A549 (cell line): ENCODE measurements at regions not wholly inside any gene's neighbourhood (a gene's known extent, or its start where the extent isn't known, plus 50 kb on each side); places are given as distances from the start of the nearest gene placed in this dataset.

ENCODE experiments used
- ATAC-seq, 2 experiments: fragments of 200-7000 bp in 1 of 2; fragments of >200 bp in 1 of 2; cut with Nextera tagmentation in 1 of 2; cut with Tn5 transposase in 1 of 2; 3 replicates each; pipeline versions ENCODE4 v1.8.0 to v1.9.1; 2018 to 2020; ENCODE audit warnings: mild to moderate bottlenecking in 1 of 2, moderate library complexity in 1 of 2
- CTCF ChIA-PET: fragments of 300-600 bp; sonication (Branson Sonifier 250); formaldehyde crosslinking; extraction: SDS; loops from one replicate; lab custom pipeline; 2021; ENCODE audit warnings: antibody characterized with exemption, inconsistent platforms; lab: Yijun Ruan, JAX
- POLR2A ChIA-PET: fragments of 350-600 bp; formaldehyde crosslinking; extraction: SDS; loops from one replicate; lab custom pipeline; 2021; ENCODE audit warnings: antibody characterized with exemption, inconsistent platforms; lab: Yijun Ruan, JAX
- DNase-seq, 2 experiments: peaks; one replicate each; pipeline versions ENCODE4 v3.0.0 to v3.0.0-alpha.2; 2011 to 2016; ENCODE audit warnings: low read depth in 1 of 2, low spot score in 1 of 2
- FAIRE-seq: peaks from 2 replicates; lab custom pipeline; 2011; peaks lifted over from hg19 to GRCh38; lab: Jason Lieb, UNC
- H3K27ac ChIP-seq, 2 experiments: fragments of >200 bp; sonication (Bioruptor Twin); formaldehyde crosslinking; 3 replicates each; pipeline ENCODE4 v1.5.1; 2016 to 2017
- H3K4me1 ChIP-seq: fragments of >200 bp; sonication (Bioruptor Twin); formaldehyde crosslinking; 3 replicates; pipeline ENCODE4 v1.6.1; 2016
- H3K4me2 ChIP-seq: fragments of >200 bp; sonication (Bioruptor Twin); formaldehyde crosslinking; 3 replicates; pipeline ENCODE4 v1.6.1; 2016
- H3K4me3 ChIP-seq: fragments of >200 bp; sonication (Bioruptor Twin); formaldehyde crosslinking; 3 replicates; pipeline ENCODE4 v1.5.1; 2016
- H3K9me3 ChIP-seq: fragments of >200 bp; sonication (Bioruptor Twin); formaldehyde crosslinking; 3 replicates; pipeline ENCODE4 v1.6.1; 2016
- BHLHE40 ChIP-seq: IDR thresholded peaks from 2 replicates; pipeline ENCODE4 v1.6.1; 2012; ENCODE audit warnings: low read depth, low read length, inconsistent platforms
- CBX2 ChIP-seq: fragments of 200-600 bp; sonication (generic); IDR thresholded peaks from 2 replicates; pipeline ENCODE4 v1.6.1; 2016; ENCODE audit warnings: low read depth, mild to moderate bottlenecking, borderline replicate concordance
- CBX8 ChIP-seq: fragments of 200-600 bp; sonication (generic); IDR thresholded peaks from 2 replicates; pipeline ENCODE4 v1.6.1; 2016
- CEBPB ChIP-seq, 2 experiments: fragments of >200 bp in 1 of 2; sonication (Bioruptor Twin) in 1 of 2; formaldehyde crosslinking in 1 of 2; IDR thresholded peaks; 2 replicates each; pipeline ENCODE4 v1.6.1; 2012 to 2016
- EP300 ChIP-seq, 2 experiments: fragments of >200 bp; sonication (Bioruptor Twin); formaldehyde crosslinking; IDR thresholded peaks; 2 replicates in 1 of 2; 3 replicates in 1 of 2; pipeline ENCODE4 v1.6.1; 2016 to 2017
- FOSB ChIP-seq: fragments of 250-450 bp; sonication (Bioruptor Pico); IDR thresholded peaks from 2 replicates; pipeline ENCODE4 v1.5.0; 2020; ENCODE audit warnings: mild to moderate bottlenecking, moderate library complexity
- FOXS1 ChIP-seq: fragments of 250-450 bp; sonication (Bioruptor Pico); IDR thresholded peaks from 2 replicates; pipeline ENCODE4 v1.5.0; 2020; ENCODE audit warnings: mild to moderate bottlenecking, moderate library complexity
- HDAC2 ChIP-seq: fragments of 200-600 bp; sonication (generic); IDR thresholded peaks from 2 replicates; pipeline ENCODE4 v1.6.1; 2016
- HOXB5 ChIP-seq: fragments of 250-450 bp; sonication (Bioruptor Pico); IDR thresholded peaks from 2 replicates; pipeline ENCODE4 v1.5.0; 2020; ENCODE audit warnings: mild to moderate bottlenecking, moderate library complexity
- JUN ChIP-seq, 2 experiments: fragments of >200 bp; sonication (Bioruptor Twin); formaldehyde crosslinking; IDR thresholded peaks; 2 replicates in 1 of 2; 3 replicates in 1 of 2; pipeline ENCODE4 v1.6.1; 2016 to 2017
- KDM1A ChIP-seq: fragments of 200-600 bp; sonication (generic); IDR thresholded peaks from 2 replicates; pipeline ENCODE4 v1.6.1; 2016; ENCODE audit warnings: low read depth, mild to moderate bottlenecking
- KDM5A ChIP-seq: fragments of 200-600 bp; sonication (generic); IDR thresholded peaks from 2 replicates; pipeline ENCODE4 v1.6.1; 2016; ENCODE audit warnings: antibody characterized with exemption, mild to moderate bottlenecking
- MAZ ChIP-seq: fragments of 150-350 bp; IDR thresholded peaks from 2 replicates; pipeline ENCODE4 v1.6.1; 2014; ENCODE audit warnings: antibody characterized with exemption, low read depth, low read length, borderline replicate concordance
- NFE2L2 ChIP-seq: fragments of 150-350 bp; conservative IDR thresholded peaks from 2 replicates; pipeline ENCODE4 v1.6.1; 2014; ENCODE audit warnings: low read length
- POLR2A ChIP-seq: IDR thresholded peaks from 2 replicates; pipeline ENCODE4 v1.6.1; 2012; ENCODE audit warnings: mild to moderate bottlenecking, low read length
- RARB ChIP-seq: fragments of 250-450 bp; sonication (Bioruptor Pico); IDR thresholded peaks from 2 replicates; pipeline ENCODE4 v1.8.0; 2021; ENCODE audit warnings: mild to moderate bottlenecking, moderate library complexity
- RCOR1 ChIP-seq: fragments of 150-350 bp; IDR thresholded peaks from 2 replicates; pipeline ENCODE4 v1.6.1; 2014; ENCODE audit warnings: antibody characterized with exemption, low read length, low read depth
- RFX5 ChIP-seq: fragments of 450-650 bp; IDR thresholded peaks from 2 replicates; pipeline ENCODE4 v1.7.1; 2014; ENCODE audit warnings: antibody characterized with exemption, mild to moderate bottlenecking, moderate library complexity
- RNF2 ChIP-seq: fragments of 200-600 bp; sonication (generic); IDR thresholded peaks from 2 replicates; pipeline ENCODE4 v1.6.1; 2016; ENCODE audit warnings: low read depth, mild to moderate bottlenecking, antibody characterized with exemption, moderate library complexity, borderline replicate concordance
- ZC3H11A ChIP-seq: fragments of 450-650 bp; IDR thresholded peaks from 2 replicates; pipeline ENCODE4 v1.6.1; 2014; ENCODE audit warnings: antibody characterized with exemption, mild to moderate bottlenecking
- ZNF302 ChIP-seq: fragments of 250-450 bp; sonication (Bioruptor Pico); IDR thresholded peaks from 2 replicates; pipeline ENCODE4 v1.9.0; 2021; ENCODE audit warnings: inconsistent platforms, mild to moderate bottlenecking, moderate library complexity
- WGBS: methylation state at CpG from one replicate; pipeline ENCODE4 v1.1.6; 2017; ENCODE audit errors: missing lambda C conversion rate; 5-methylcytosine and 5-hydroxymethylcytosine counted together
- TF ChIP-seq, protein P1 (sequence below): fragments of 150-350 bp; IDR thresholded peaks from 2 replicates; pipeline ENCODE4 v1.6.1; 2014; ENCODE audit warnings: low read depth, mild to moderate bottlenecking, low read length
- TF ChIP-seq, protein P2 (sequence below): fragments of 250-450 bp; sonication (Bioruptor Pico); IDR thresholded peaks from 2 replicates; pipeline ENCODE4 v1.5.0; 2021; ENCODE audit warnings: mild to moderate bottlenecking, moderate library complexity, borderline replicate concordance
- TF ChIP-seq, protein P3 (sequence below): fragments of 450-650 bp; IDR thresholded peaks from 2 replicates; pipeline ENCODE4 v1.6.1; 2014; ENCODE audit warnings: antibody characterized with exemption
- TF ChIP-seq, protein P4 (sequence below): fragments of >200 bp; sonication (Bioruptor Twin); formaldehyde crosslinking; IDR thresholded peaks from 3 replicates; pipeline ENCODE4 v1.5.1; 2016
- TF ChIP-seq, protein P5 (sequence below): fragments of >200 bp; sonication (Bioruptor Twin); formaldehyde crosslinking; IDR thresholded peaks from 2 replicates; pipeline ENCODE4 v1.6.1; 2016

DNA sequence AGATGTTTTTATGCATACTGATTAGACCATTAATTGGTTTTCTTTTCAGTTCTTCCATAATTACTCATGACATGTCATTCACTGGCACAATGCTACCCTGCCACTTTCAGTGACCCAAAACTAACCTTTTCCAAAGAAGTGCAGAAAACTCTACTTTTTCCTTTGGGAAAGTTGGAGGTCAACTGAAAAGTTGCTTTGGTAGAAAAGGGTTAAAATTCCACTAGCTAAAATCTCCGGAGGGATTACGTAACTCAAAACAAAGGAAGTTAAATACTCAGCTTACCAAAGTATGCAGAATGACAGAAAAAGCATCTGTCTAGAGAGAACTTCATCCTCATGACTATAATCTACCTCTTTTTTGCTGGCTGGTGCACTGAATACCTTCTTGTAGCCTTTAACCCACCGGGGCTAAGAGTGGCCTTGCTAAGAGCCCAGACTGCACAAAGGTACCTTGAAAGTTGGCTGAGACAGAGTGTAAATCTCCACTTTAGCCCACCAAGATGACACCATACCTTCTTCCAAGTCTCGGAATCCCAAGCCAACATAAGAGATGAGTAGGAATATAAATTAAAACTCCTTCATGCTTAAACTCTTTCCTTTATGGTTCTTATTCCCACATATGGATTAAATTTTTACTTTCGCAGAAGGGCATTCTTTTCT is 1099.5 kb upstream of the INTU start:
- Histone ChIP-seq H3K27ac (no peak overlapping the region), H3K4me3 (no peak overlapping the region), H3K4me1 (no peaks in the 10 kb centered on the region), H3K9me3 (no peaks in the 10 kb centered on the region), H3K4me2 (no peak overlapping the region)
- no peak for FAIRE-seq
- POLR2A ChIA-PET, result no interaction called here
- ATAC-seq, result no peak
- DNase-seq, result no peak
- CTCF ChIA-PET, result no interaction called here
- 32% methylated on average over 5 of the region's 5 CpGs for WGBS
- TF ChIP-seq POLR2A (no peak), RCOR1 (no peak), HDAC2 (no peak), CBX8 (no peak), KDM5A (no peak), ZC3H11A (no peak), KDM1A (no peak), ZNF302 (CRISPR knock-in tag) (no peak), NFE2L2 (no peak), RNF2 (no peak), CEBPB (IDR thresholded peaks at IDR 0.05) (no peak), CBX2 (no peak), RARB (CRISPR knock-in tag) (no peak), EP300 (IDR thresholded peaks at IDR 0.05) (no peak)
- TF ChIP-seq, protein P1, sequence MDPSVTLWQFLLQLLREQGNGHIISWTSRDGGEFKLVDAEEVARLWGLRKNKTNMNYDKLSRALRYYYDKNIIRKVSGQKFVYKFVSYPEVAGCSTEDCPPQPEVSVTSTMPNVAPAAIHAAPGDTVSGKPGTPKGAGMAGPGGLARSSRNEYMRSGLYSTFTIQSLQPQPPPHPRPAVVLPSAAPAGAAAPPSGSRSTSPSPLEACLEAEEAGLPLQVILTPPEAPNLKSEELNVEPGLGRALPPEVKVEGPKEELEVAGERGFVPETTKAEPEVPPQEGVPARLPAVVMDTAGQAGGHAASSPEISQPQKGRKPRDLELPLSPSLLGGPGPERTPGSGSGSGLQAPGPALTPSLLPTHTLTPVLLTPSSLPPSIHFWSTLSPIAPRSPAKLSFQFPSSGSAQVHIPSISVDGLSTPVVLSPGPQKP, result no peak
- TF ChIP-seq, protein P2, sequence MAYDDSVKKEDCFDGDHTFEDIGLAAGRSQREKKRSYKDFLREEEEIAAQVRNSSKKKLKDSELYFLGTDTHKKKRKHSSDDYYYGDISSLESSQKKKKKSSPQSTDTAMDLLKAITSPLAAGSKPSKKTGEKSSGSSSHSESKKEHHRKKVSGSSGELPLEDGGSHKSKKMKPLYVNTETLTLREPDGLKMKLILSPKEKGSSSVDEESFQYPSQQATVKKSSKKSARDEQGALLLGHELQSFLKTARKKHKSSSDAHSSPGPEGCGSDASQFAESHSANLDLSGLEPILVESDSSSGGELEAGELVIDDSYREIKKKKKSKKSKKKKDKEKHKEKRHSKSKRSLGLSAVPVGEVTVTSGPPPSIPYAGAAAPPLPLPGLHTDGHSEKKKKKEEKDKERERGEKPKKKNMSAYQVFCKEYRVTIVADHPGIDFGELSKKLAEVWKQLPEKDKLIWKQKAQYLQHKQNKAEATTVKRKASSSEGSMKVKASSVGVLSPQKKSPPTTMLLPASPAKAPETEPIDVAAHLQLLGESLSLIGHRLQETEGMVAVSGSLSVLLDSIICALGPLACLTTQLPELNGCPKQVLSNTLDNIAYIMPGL (CRISPR knock-in tag), result no peak
- TF ChIP-seq, protein P3, sequence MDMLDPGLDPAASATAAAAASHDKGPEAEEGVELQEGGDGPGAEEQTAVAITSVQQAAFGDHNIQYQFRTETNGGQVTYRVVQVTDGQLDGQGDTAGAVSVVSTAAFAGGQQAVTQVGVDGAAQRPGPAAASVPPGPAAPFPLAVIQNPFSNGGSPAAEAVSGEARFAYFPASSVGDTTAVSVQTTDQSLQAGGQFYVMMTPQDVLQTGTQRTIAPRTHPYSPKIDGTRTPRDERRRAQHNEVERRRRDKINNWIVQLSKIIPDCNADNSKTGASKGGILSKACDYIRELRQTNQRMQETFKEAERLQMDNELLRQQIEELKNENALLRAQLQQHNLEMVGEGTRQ, result no peak
- TF ChIP-seq, protein P4, sequence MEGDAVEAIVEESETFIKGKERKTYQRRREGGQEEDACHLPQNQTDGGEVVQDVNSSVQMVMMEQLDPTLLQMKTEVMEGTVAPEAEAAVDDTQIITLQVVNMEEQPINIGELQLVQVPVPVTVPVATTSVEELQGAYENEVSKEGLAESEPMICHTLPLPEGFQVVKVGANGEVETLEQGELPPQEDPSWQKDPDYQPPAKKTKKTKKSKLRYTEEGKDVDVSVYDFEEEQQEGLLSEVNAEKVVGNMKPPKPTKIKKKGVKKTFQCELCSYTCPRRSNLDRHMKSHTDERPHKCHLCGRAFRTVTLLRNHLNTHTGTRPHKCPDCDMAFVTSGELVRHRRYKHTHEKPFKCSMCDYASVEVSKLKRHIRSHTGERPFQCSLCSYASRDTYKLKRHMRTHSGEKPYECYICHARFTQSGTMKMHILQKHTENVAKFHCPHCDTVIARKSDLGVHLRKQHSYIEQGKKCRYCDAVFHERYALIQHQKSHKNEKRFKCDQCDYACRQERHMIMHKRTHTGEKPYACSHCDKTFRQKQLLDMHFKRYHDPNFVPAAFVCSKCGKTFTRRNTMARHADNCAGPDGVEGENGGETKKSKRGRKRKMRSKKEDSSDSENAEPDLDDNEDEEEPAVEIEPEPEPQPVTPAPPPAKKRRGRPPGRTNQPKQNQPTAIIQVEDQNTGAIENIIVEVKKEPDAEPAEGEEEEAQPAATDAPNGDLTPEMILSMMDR, result no peak

DNA sequence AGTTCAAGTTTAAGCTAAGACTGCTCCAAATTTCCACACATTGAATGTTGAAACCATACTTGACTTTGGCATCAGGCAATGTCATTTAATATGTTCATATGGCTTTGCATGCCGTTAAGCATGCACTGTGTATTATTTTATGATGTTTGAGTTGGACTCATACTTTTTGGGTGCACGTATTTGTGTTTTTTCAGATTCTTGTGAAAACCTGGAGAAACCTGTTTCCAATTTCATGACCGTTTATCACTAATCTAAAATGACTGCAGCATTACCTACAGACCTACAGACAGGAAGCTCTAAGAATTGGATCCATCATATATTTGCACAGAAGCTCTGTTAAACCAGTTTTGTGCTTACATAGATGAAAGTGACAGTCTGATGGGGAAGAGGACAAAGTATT is 1093.0 kb upstream of the INTU start:
- Histone ChIP-seq H3K4me1 (no peaks in the 10 kb centered on the region), H3K27ac (no peak overlapping the region), H3K4me3 (no peak overlapping the region), H3K9me3 (no peaks in the 10 kb centered on the region), H3K4me2 (no peak overlapping the region)
- WGBS, result 4% methylated on average over 3 of the region's 3 CpGs
- ATAC-seq, result no peak
- no peak for TF ChIP-seq FOXS1 (CRISPR knock-in tag)
- TF ChIP-seq RFX5, result no peak
- no peak for TF ChIP-seq HDAC2
- TF ChIP-seq KDM1A, result no peak
- no peak for TF ChIP-seq CEBPB (IDR thresholded peaks at IDR 0.05)
- no peak for TF ChIP-seq HOXB5 (CRISPR knock-in tag)
- TF ChIP-seq ZNF302 (CRISPR knock-in tag), result no peak
- TF ChIP-seq FOSB (CRISPR knock-in tag), result no peak
- TF ChIP-seq, protein P5, sequence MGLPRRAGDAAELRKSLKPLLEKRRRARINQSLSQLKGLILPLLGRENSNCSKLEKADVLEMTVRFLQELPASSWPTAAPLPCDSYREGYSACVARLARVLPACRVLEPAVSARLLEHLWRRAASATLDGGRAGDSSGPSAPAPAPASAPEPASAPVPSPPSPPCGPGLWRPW, result no peak
- TF ChIP-seq CBX8, result no peak
- TF ChIP-seq MAZ, result no peak
- no peak for TF ChIP-seq BHLHE40
- no peak for TF ChIP-seq EP300 (IDR thresholded peaks at IDR 0.05)
- no peak for TF ChIP-seq JUN (IDR thresholded peaks at IDR 0.05)
- ChIA-PET CTCF (interaction anchor here (0.7 kb wide), 1 partner anchor 130 kb away, joined by 3 read pairs; no protein-coding TSS in a partner anchor), POLR2A (no interaction called here)
- DNase-seq, result no peak
- no peak for FAIRE-seq
